COR-L47 (cell line): ENCODE measurements at regions not wholly inside any gene's neighbourhood (a gene's known extent, or its start where the extent isn't known, plus 50 kb on each side); places are given as distances from the start of the nearest gene placed in this dataset.

ENCODE experiments used
- DNase-seq: peaks from one replicate; lab custom pipeline; 2025; lab: John Stamatoyannopoulos, UW

GRCh38 chr7:15751191-15751701 is 64.8 kb upstream of the MEOX2 start:
- DNase-seq, result no peak

GRCh38 chr7:15750727-15751126 is 64.2 kb upstream of the MEOX2 start:
- DNase-seq, result no peak

GRCh38 chr7:15749631-15750030 is 63.1 kb upstream of the MEOX2 start:
- DNase-seq, result no peak

- no peak for DNase-seq
Observed at GRCh38 chr7:15747712-15748111, 61.2 kb upstream of the MEOX2 start.

GRCh38 chr7:15747301-15747700 is 60.8 kb upstream of the MEOX2 start:
- no peak for DNase-seq

GRCh38 chr7:15743926-15744480 is 57.5 kb upstream of the MEOX2 start:
- no peak for DNase-seq

GRCh38 chr7:15737601-15738000 is 51.1 kb upstream of the MEOX2 start:
- DNase-seq, result no peak
